ENCODE measurements at regions not wholly inside any gene's neighbourhood (a gene's known extent, or its start where the extent isn't known, plus 50 kb on each side); places are given as distances from the start of the nearest gene placed in this dataset.

DNA sequence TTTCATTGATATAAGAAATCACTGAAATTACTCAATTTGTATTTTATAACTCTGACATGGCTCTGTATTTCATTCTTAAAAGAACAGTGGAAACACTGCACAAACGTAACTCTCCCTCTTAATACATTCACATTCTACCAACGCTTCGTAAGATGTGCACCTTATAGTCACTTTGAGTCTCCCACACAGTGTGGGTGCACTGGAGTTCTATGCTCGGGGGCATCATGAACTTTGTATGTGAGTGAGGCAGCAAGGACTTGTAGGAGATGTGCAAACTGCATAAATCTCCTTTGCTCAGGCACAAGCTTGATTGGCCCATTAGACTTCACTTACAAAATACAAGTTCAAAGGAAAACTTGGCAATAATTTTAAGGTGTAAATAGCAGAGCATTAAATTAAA is 2385.0 kb upstream of the TENM3 start:
- Mint-ChIP-seq H3K4me3 (ENCODE audit: unreplicated experiment) (no peak overlapping the region), H3K27me3 (ENCODE audit: low read depth, unreplicated experiment) (no peaks in the 10 kb centered on the region), H3K9me3 (ENCODE audit: unreplicated experiment) (no peaks in the 10 kb centered on the region), H3K36me3 (ENCODE audit: low read depth, unreplicated experiment) (no peaks in the 10 kb centered on the region), H3K27ac (ENCODE audit: unreplicated experiment) (no peak overlapping the region), H3K4me1 (ENCODE audit: low read depth, unreplicated experiment) (no peaks in the 10 kb centered on the region)
- no peak for DNase-seq (ENCODE audit: low read depth)
- H3K27me3 ChIP-seq (ENCODE audit: insufficient read depth, low read length): no peaks in the 10 kb centered on the region
- no peaks in the 10 kb centered on the region for H3K79me2 ChIP-seq (ENCODE audit: insufficient read depth, low read length)
- no peak overlapping the region for H2AFZ ChIP-seq (ENCODE audit: low read depth, low read length)
- no peak for FAIRE-seq
- no peaks in the 10 kb centered on the region for H3K9me3 ChIP-seq (ENCODE audit: insufficient read depth, low read depth, low read length)
- H3K27ac ChIP-seq (ENCODE audit: low read depth, low read length): no peak overlapping the region
- no peak overlapping the region for H3K9ac ChIP-seq (ENCODE audit: low read length)
- H4K20me1 ChIP-seq (ENCODE audit: insufficient read depth, low read length): no peaks in the 10 kb centered on the region
- no peak overlapping the region for H3K4me2 ChIP-seq (ENCODE audit: low read length)
- no peak overlapping the region for H3K4me3 ChIP-seq (ENCODE audit: insufficient read depth, low read depth, low read length)
- H3K36me3 ChIP-seq (ENCODE audit: insufficient read depth, low read length): no peaks in the 10 kb centered on the region
- no peaks in the 10 kb centered on the region for H3K4me1 ChIP-seq (ENCODE audit: insufficient read depth, low read length)
- TF ChIP-seq, protein P1, sequence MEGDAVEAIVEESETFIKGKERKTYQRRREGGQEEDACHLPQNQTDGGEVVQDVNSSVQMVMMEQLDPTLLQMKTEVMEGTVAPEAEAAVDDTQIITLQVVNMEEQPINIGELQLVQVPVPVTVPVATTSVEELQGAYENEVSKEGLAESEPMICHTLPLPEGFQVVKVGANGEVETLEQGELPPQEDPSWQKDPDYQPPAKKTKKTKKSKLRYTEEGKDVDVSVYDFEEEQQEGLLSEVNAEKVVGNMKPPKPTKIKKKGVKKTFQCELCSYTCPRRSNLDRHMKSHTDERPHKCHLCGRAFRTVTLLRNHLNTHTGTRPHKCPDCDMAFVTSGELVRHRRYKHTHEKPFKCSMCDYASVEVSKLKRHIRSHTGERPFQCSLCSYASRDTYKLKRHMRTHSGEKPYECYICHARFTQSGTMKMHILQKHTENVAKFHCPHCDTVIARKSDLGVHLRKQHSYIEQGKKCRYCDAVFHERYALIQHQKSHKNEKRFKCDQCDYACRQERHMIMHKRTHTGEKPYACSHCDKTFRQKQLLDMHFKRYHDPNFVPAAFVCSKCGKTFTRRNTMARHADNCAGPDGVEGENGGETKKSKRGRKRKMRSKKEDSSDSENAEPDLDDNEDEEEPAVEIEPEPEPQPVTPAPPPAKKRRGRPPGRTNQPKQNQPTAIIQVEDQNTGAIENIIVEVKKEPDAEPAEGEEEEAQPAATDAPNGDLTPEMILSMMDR (IDR thresholded peaks at IDR 0.05; ENCODE audit: insufficient read depth, low read depth, low read length): no peak
- no peak for TF ChIP-seq EZH2 (IDR thresholded peaks at IDR 0.05; ENCODE audit: insufficient read depth, low read length)

GRCh38 chr4:179867300-179867878 is 2375.8 kb upstream of the TENM3 start:
- Histone ChIP-seq H3K79me2 (ENCODE audit: insufficient read depth, low read length) (no peaks in the 10 kb centered on the region), H3K9ac (ENCODE audit: low read length) (no peak overlapping the region), H4K20me1 (ENCODE audit: insufficient read depth, low read length) (no peaks in the 10 kb centered on the region), H3K4me1 (ENCODE audit: insufficient read depth, low read length) (no peaks in the 10 kb centered on the region), H3K4me2 (ENCODE audit: low read length) (no peak overlapping the region), H2AFZ (ENCODE audit: low read depth, low read length) (no peak overlapping the region), H3K27ac (ENCODE audit: low read depth, low read length) (no peak overlapping the region), H3K27me3 (ENCODE audit: insufficient read depth, low read length) (no peaks in the 10 kb centered on the region), H3K4me3 (ENCODE audit: insufficient read depth, low read depth, low read length) (no peak overlapping the region), H3K36me3 (ENCODE audit: insufficient read depth, low read length) (no peaks in the 10 kb centered on the region), H3K9me3 (ENCODE audit: insufficient read depth, low read depth, low read length) (no peaks in the 10 kb centered on the region)
- Mint-ChIP-seq H3K4me3 (ENCODE audit: unreplicated experiment) (no peak overlapping the region), H3K27ac (ENCODE audit: unreplicated experiment) (no peak overlapping the region), H3K36me3 (ENCODE audit: low read depth, unreplicated experiment) (no peaks in the 10 kb centered on the region), H3K27me3 (ENCODE audit: low read depth, unreplicated experiment) (peaks cover 2% of the 10 kb centered on the region), H3K4me1 (ENCODE audit: low read depth, unreplicated experiment) (no peaks in the 10 kb centered on the region), H3K9me3 (ENCODE audit: unreplicated experiment) (no peaks in the 10 kb centered on the region)
- TF ChIP-seq EZH2 (IDR thresholded peaks at IDR 0.05; ENCODE audit: insufficient read depth, low read length): no peak
- TF ChIP-seq, protein P1 (IDR thresholded peaks at IDR 0.05; ENCODE audit: insufficient read depth, low read depth, low read length): peak; percentile 65
- no peak for FAIRE-seq
- DNase-seq (ENCODE audit: low read depth): peak; percentile 7

- H3K36me3 ChIP-seq (ENCODE audit: insufficient read depth, low read length): no peaks in the 10 kb centered on the region
- H3K27ac ChIP-seq (ENCODE audit: low read depth, low read length): no peak overlapping the region
- H2AFZ ChIP-seq (ENCODE audit: low read depth, low read length): no peak overlapping the region
- H3K4me1 ChIP-seq (ENCODE audit: insufficient read depth, low read length): no peaks in the 10 kb centered on the region
- no peak overlapping the region for H3K4me3 ChIP-seq (ENCODE audit: insufficient read depth, low read depth, low read length)
- Mint-ChIP-seq H3K9me3 (ENCODE audit: unreplicated experiment) (no peaks in the 10 kb centered on the region), H3K36me3 (ENCODE audit: low read depth, unreplicated experiment) (no peaks in the 10 kb centered on the region), H3K4me1 (ENCODE audit: low read depth, unreplicated experiment) (no peaks in the 10 kb centered on the region), H3K4me3 (ENCODE audit: unreplicated experiment) (no peak overlapping the region), H3K27ac (ENCODE audit: unreplicated experiment) (no peak overlapping the region), H3K27me3 (ENCODE audit: low read depth, unreplicated experiment) (no peaks in the 10 kb centered on the region)
- DNase-seq (ENCODE audit: low read depth) (no peak), FAIRE-seq (no peak)
- no peak for TF ChIP-seq EZH2 (IDR thresholded peaks at IDR 0.05; ENCODE audit: insufficient read depth, low read length)
- TF ChIP-seq, protein P1 (IDR thresholded peaks at IDR 0.05; ENCODE audit: insufficient read depth, low read depth, low read length): no peak
- H3K9ac ChIP-seq (ENCODE audit: low read length): no peak overlapping the region
- H3K4me2 ChIP-seq (ENCODE audit: low read length): no peak overlapping the region
- no peaks in the 10 kb centered on the region for H4K20me1 ChIP-seq (ENCODE audit: insufficient read depth, low read length)
- no peaks in the 10 kb centered on the region for H3K27me3 ChIP-seq (ENCODE audit: insufficient read depth, low read length)
- no peaks in the 10 kb centered on the region for H3K79me2 ChIP-seq (ENCODE audit: insufficient read depth, low read length)
- no peaks in the 10 kb centered on the region for H3K9me3 ChIP-seq (ENCODE audit: insufficient read depth, low read depth, low read length)
Observed at GRCh38 chr4:179871726-179872125, 2371.5 kb upstream of the TENM3 start.
